HepG2 (cell line): ENCODE measurements at regions not wholly inside any gene's neighbourhood (a gene's known extent, or its start where the extent isn't known, plus 50 kb on each side); places are given as distances from the start of the nearest gene placed in this dataset.

Source experiments
- ATAC-seq: fragments of 200-7000 bp; cut with Tn5 transposase; 3 replicates; pipeline ENCODE4 v1.9.1; 2020; ENCODE audit warnings: mild to moderate bottlenecking, moderate library complexity
- BruUV-seq: library from RNA; stranded (reverse); fragments of 400-500 nt; replicated peaks from 2 replicates; lab custom pipeline; 2021; lab: Mats Ljungman, UMichigan
- CTCF ChIA-PET: fragments of 300-600 bp; formaldehyde crosslinking; extraction: SDS; loops from one replicate; lab custom pipeline; 2021; ENCODE audit warnings: low total read pairs, inconsistent platforms, low intra/inter-chr PET ratio; lab: Yijun Ruan, JAX
- POLR2A ChIA-PET: fragments of 350-600 bp; sonication (Branson Sonifier 250); formaldehyde crosslinking; loops from one replicate; lab custom pipeline; 2020; ENCODE audit warnings: antibody characterized with exemption, inconsistent platforms; lab: Yijun Ruan, JAX
- DNase-seq: peaks from one replicate; pipeline ENCODE4 v3.0.0-alpha.2; 2015; ENCODE audit warnings: low spot score
- FAIRE-seq: peaks from 3 replicates; lab custom pipeline; 2011; peaks lifted over from hg19 to GRCh38; lab: Jason Lieb, UNC
- H2AFZ ChIP-seq: one replicate; pipeline ENCODE4 v1.6.1; 2011; ENCODE audit warnings: low read length, inconsistent platforms
- H3K27ac ChIP-seq: fragments of 300-600 bp; 3 replicates; pipeline ENCODE4 v1.8.0; 2011; ENCODE audit warnings: mixed run types, mild to moderate bottlenecking, mixed read lengths, low read length, inconsistent platforms; ENCODE audit not compliant: insufficient read depth; ENCODE audit errors: extremely low read length
- H3K27me3 ChIP-seq, 2 experiments: fragments of 200-600 bp in 1 of 2; 2 replicates in 1 of 2; 3 replicates in 1 of 2; pipeline versions ENCODE4 v1.6.0 to v1.8.0; 2011; ENCODE audit warnings: low read length in 2 of 2, mild to moderate bottlenecking in 2 of 2, moderate library complexity in 2 of 2, inconsistent platforms in 1 of 2; ENCODE audit not compliant: insufficient read depth in 2 of 2, control insufficient read depth in 1 of 2
- H3K36me3 ChIP-seq, 2 experiments: fragments of 200-600 bp in 1 of 2; replicated peaks in 1 of 2; 2 replicates in 1 of 2; 3 replicates in 1 of 2; pipeline versions ENCODE4 v1.5.1 to v1.8.0; 2011; ENCODE audit warnings: low read length in 2 of 2, inconsistent platforms in 1 of 2; ENCODE audit not compliant: insufficient read depth in 2 of 2, control insufficient read depth in 1 of 2
- H3K4me1 ChIP-seq: 2 replicates; pipeline ENCODE4 v1.5.1; 2012; ENCODE audit warnings: low read length, inconsistent platforms; ENCODE audit not compliant: insufficient read depth
- H3K4me2 ChIP-seq: 2 replicates; pipeline ENCODE4 v1.6.0; 2011; ENCODE audit warnings: low read depth, low read length, inconsistent platforms
- H3K4me3 ChIP-seq, 3 experiments: fragments of 200-600 bp in 1 of 3; sonication (generic), shearing (Covaris generic) in 1 of 3; replicated peaks in 1 of 3; 2 replicates each; pipeline ENCODE4 v1.5.1; 2011 to 2016; ENCODE audit warnings: low read length in 3 of 3, inconsistent platforms in 2 of 3, low read depth in 2 of 3, mild to moderate bottlenecking in 2 of 3, control low read depth in 1 of 3, mixed read lengths in 1 of 3; ENCODE audit not compliant: insufficient read depth in 1 of 3
- H3K79me2 ChIP-seq: one replicate; pipeline ENCODE4 v1.6.1; 2011; ENCODE audit warnings: low read length, inconsistent platforms; ENCODE audit not compliant: insufficient read depth
- H3K9ac ChIP-seq: 2 replicates; pipeline ENCODE4 v1.6.0; 2011; ENCODE audit warnings: mild to moderate bottlenecking, low read depth, low read length, inconsistent platforms; ENCODE audit not compliant: insufficient read depth
- H3K9me3 ChIP-seq: 2 replicates; pipeline ENCODE4 v1.5.1; 2012; ENCODE audit warnings: mild to moderate bottlenecking, low read length
- H4K20me1 ChIP-seq: 2 replicates; pipeline ENCODE4 v1.6.0; 2011; ENCODE audit warnings: inconsistent platforms, mild to moderate bottlenecking, low read length, moderate library complexity; ENCODE audit not compliant: insufficient read depth
- EED ChIP-seq: sonication (generic); formaldehyde crosslinking; IDR thresholded peaks from 2 replicates; pipeline ENCODE4 v1.5.0; 2020; ENCODE audit warnings: mild to moderate bottlenecking, missing genetic modification reagents
- FOSL1 ChIP-seq: sonication (generic); formaldehyde crosslinking; IDR thresholded peaks from 2 replicates; pipeline ENCODE4 v1.9.0; 2021; ENCODE audit warnings: missing genetic modification reagents, borderline replicate concordance
- FOXK2 ChIP-seq: fragments of 450-650 bp; IDR thresholded peaks from 2 replicates; pipeline ENCODE4 v1.6.1; 2016
- KLF15 ChIP-seq: sonication (generic); formaldehyde crosslinking; IDR thresholded peaks from 2 replicates; pipeline ENCODE4 v1.8.1; 2023; ENCODE audit warnings: borderline replicate concordance, mild to moderate bottlenecking, inconsistent platforms, missing genetic modification reagents, mixed read lengths
- MAF1 ChIP-seq: sonication (generic); formaldehyde crosslinking; IDR thresholded peaks from 2 replicates; pipeline ENCODE4 v1.5.0; 2020; ENCODE audit warnings: missing genetic modification reagents, borderline replicate concordance
- MED8 ChIP-seq: sonication (generic); formaldehyde crosslinking; IDR thresholded peaks from 2 replicates; pipeline ENCODE4 v1.8.1; 2023; ENCODE audit warnings: mild to moderate bottlenecking, missing genetic modification reagents; ENCODE audit not compliant: insufficient replicate concordance
- MNT ChIP-seq: fragments of 450-650 bp; IDR thresholded peaks from 2 replicates; pipeline ENCODE4 v1.6.1; 2016
- NBN ChIP-seq: fragments of 450-650 bp; conservative IDR thresholded peaks from 2 replicates; pipeline ENCODE4 v1.6.1; 2017
- NFYC ChIP-seq: IDR thresholded peaks from 2 replicates; pipeline ENCODE4 v1.6.1; 2016; ENCODE audit warnings: missing genetic modification reagents, missing compliant biosample characterization
- POLR2AphosphoS5 ChIP-seq: IDR thresholded peaks from 2 replicates; pipeline ENCODE4 v1.6.1; 2012; ENCODE audit warnings: low read depth, low read length
- SPEN ChIP-seq: sonication (generic); formaldehyde crosslinking; IDR thresholded peaks from 2 replicates; pipeline ENCODE4 v1.5.1; 2020; ENCODE audit warnings: low read depth, mild to moderate bottlenecking, missing genetic modification reagents
- SYNCRIP ChIP-seq: fragments of 200-400 bp; formaldehyde crosslinking; IDR thresholded peaks from 2 replicates; pipeline ENCODE4 v1.6.1; 2018; ENCODE audit warnings: mild to moderate bottlenecking, low read depth, low read length; ENCODE audit not compliant: insufficient read depth
- TRIM24 ChIP-seq: sonication (generic); formaldehyde crosslinking; IDR thresholded peaks from 2 replicates; pipeline ENCODE4 v1.8.0; 2022; ENCODE audit warnings: mild to moderate bottlenecking, missing genetic modification reagents
- ZBTB42 ChIP-seq: sonication (generic); formaldehyde crosslinking; IDR thresholded peaks from 2 replicates; pipeline ENCODE4 v1.5.0; 2020; ENCODE audit warnings: mild to moderate bottlenecking, missing genetic modification reagents
- ZNF136 ChIP-seq: sonication (generic); formaldehyde crosslinking; IDR thresholded peaks from 2 replicates; pipeline ENCODE4 v1.8.1; 2022; ENCODE audit warnings: low read depth, mild to moderate bottlenecking, moderate library complexity, missing genetic modification reagents
- ZNF180 ChIP-seq: sonication (generic); formaldehyde crosslinking; IDR thresholded peaks from 2 replicates; pipeline ENCODE4 v1.4.0; 2020; ENCODE audit warnings: low read depth, missing genetic modification reagents, borderline replicate concordance
- ZNF292 ChIP-seq: sonication (generic); formaldehyde crosslinking; IDR thresholded peaks from 2 replicates; pipeline ENCODE4 v1.8.1; 2022; ENCODE audit warnings: mild to moderate bottlenecking, low read depth, missing genetic modification reagents, borderline replicate concordance
- ZNF543 ChIP-seq: sonication (generic); formaldehyde crosslinking; IDR thresholded peaks from 2 replicates; pipeline ENCODE4 v1.4.0; 2020; ENCODE audit warnings: mild to moderate bottlenecking, missing genetic modification reagents
- WGBS: methylation state at CpG from one replicate; pipeline ENCODE4 v1.1.6; 2017; ENCODE audit warnings: low lambda C conversion rate; 5-methylcytosine and 5-hydroxymethylcytosine counted together
- in situ Hi-C: cut with HindIII; loops from 2 replicates; pipeline ENCODE4 v1.10.0; 2017; ENCODE audit warnings: low pct_unique_long_range_greater_than_20kb; ENCODE audit not compliant: extremely low pct_ligation_motif_present
- intact Hi-C: fragments of 100-400 bp; cut with micrococcal nuclease; formaldehyde crosslinking; loops from one replicate; pipeline ENCODE4 v1.10.0; 2022; ENCODE audit not compliant: unreplicated experiment

- H3K36me3 ChIP-seq, result no peaks in the 10 kb centered on the region
- TF ChIP-seq MNT, result no peak
- no peak for TF ChIP-seq ZBTB42 (CRISPR knock-in tag)
- TF ChIP-seq FOXK2, result no peak
- no peak for TF ChIP-seq NBN
- TF ChIP-seq KLF15, result no peak
- TF ChIP-seq ZNF543 (CRISPR knock-in tag), result no peak
- no peak for TF ChIP-seq FOSL1 (CRISPR knock-in tag)
- no peak for TF ChIP-seq ZNF180 (CRISPR knock-in tag)
- no TSS peak for BruUV-seq
- 6% methylated on average over 2 of the region's 4 CpGs for WGBS
- ATAC-seq, result no peak
- in situ Hi-C loops, result no loop called here
- H2AFZ ChIP-seq, result no peak overlapping the region
- H3K9me3 ChIP-seq, result no peaks in the 10 kb centered on the region
- no peaks in the 10 kb centered on the region for H3K79me2 ChIP-seq
- ChIA-PET POLR2A (no interaction called here), CTCF (no interaction called here)
- no peaks in the 10 kb centered on the region for H3K4me1 ChIP-seq
- H3K9ac ChIP-seq, result no peak overlapping the region
- no peaks in the 10 kb centered on the region for H4K20me1 ChIP-seq
- no peak overlapping the region for H3K27ac ChIP-seq
- no peak overlapping the region for H3K4me3 ChIP-seq
- FAIRE-seq, result no peak
- DNase-seq, result no peak
- H3K4me2 ChIP-seq, result no peak overlapping the region
- H3K27me3 ChIP-seq, result no peaks in the 10 kb centered on the region; a peak in 1 of 5 replicates
- intact Hi-C loops, result no loop called here
Observed at GRCh38 chr5:175290379-175290778, 153.6 kb downstream of the DRD1 start.

- Histone ChIP-seq H3K27me3 (no peaks in the 10 kb centered on the region; a peak in 1 of 5 replicates), H2AFZ (no peak overlapping the region), H3K4me1 (no peaks in the 10 kb centered on the region), H3K36me3 (no peaks in the 10 kb centered on the region), H3K4me2 (no peak overlapping the region), H3K27ac (no peak overlapping the region), H3K79me2 (no peaks in the 10 kb centered on the region), H3K9me3 (no peaks in the 10 kb centered on the region), H4K20me1 (no peaks in the 10 kb centered on the region), H3K4me3 (no peak overlapping the region), H3K9ac (no peak overlapping the region)
- intact Hi-C loops (loop anchor here (10.0 kb wide), 1 partner anchor 773 kb away; no protein-coding TSS in a partner anchor), in situ Hi-C loops (no loop called here)
- no TSS peak for BruUV-seq
- DNase-seq (no peak), FAIRE-seq (no peak), ATAC-seq (no peak)
- ChIA-PET POLR2A (no interaction called here), CTCF (no interaction called here)
- 51% methylated on average over 7 of the region's 9 CpGs for WGBS
- TF ChIP-seq SYNCRIP (no peak), TRIM24 (CRISPR knock-in tag) (no peak), SPEN (no peak), POLR2AphosphoS5 (no peak), MAF1 (CRISPR knock-in tag) (no peak), ZNF136 (CRISPR knock-in tag) (no peak), NFYC (CRISPR knock-in tag) (no peak), EED (CRISPR knock-in tag) (no peak), MED8 (CRISPR knock-in tag) (no peak), ZNF292 (CRISPR knock-in tag) (no peak), MNT (no peak)
Observed at GRCh38 chr5:175288048-175288621, 155.8 kb downstream of the DRD1 start.
